GM23338 (cell line): ENCODE measurements at regions not wholly inside any gene's neighbourhood (a gene's known extent, or its start where the extent isn't known, plus 50 kb on each side); places are given as distances from the start of the nearest gene placed in this dataset.

Experiments
- CTCF ChIP-seq, 2 experiments: fragments of 200-600 bp in 1 of 2; sonication (generic) in 1 of 2; conservative IDR thresholded peaks; 2 replicates each; pipeline versions ENCODE4 v1.5.1 to v1.6.1; 2016 to 2017; ENCODE audit warnings: antibody characterized with exemption in 2 of 2, low read depth in 2 of 2, mild to moderate bottlenecking in 2 of 2, moderate library complexity in 1 of 2
- EZH2 ChIP-seq: fragments of 200-600 bp; sonication (generic); IDR thresholded peaks from one replicate; pipeline ENCODE4 v1.8.0; 2017; ENCODE audit warnings: antibody characterized with exemption, mild to moderate bottlenecking, low read depth; ENCODE audit not compliant: unreplicated experiment
- EZH2phosphoT487 ChIP-seq: fragments of 200-600 bp; sonication (generic); IDR thresholded peaks from one replicate; pipeline ENCODE4 v1.8.1; 2018; ENCODE audit warnings: antibody characterized with exemption; ENCODE audit not compliant: unreplicated experiment
- POLR2AphosphoS5 ChIP-seq: IDR thresholded peaks from 2 replicates; pipeline ENCODE4 v1.6.1; 2016; ENCODE audit warnings: antibody characterized with exemption, low read depth

- TF ChIP-seq EZH2, result no peak
- TF ChIP-seq CTCF (conservative IDR thresholded peaks at IDR 0.05; ENCODE audit: low read depth in 2 of 2), result no peak
- TF ChIP-seq EZH2phosphoT487, result no peak
- no peak for TF ChIP-seq POLR2AphosphoS5
These were observed 149.4 kb upstream of the BMP2 start for GRCh38 chr20:6618051-6618450.
